Kidney epithelial cell (primary cell): ENCODE measurements at regions not wholly inside any gene's neighbourhood (a gene's known extent, or its start where the extent isn't known, plus 50 kb on each side); places are given as distances from the start of the nearest gene placed in this dataset.
A peak's percentile ranks its signal among the peaks of the same experiment; 100 is the strongest.

Experiments used
- DNase-seq: peaks from one replicate; pipeline ENCODE4 v3.0.0-alpha.2; 2010; ENCODE audit warnings: low read depth
- H3K27me3 ChIP-seq: 2 replicates; pipeline ENCODE4 v1.6.0; 2011; ENCODE audit warnings: low read length; ENCODE audit not compliant: control insufficient read depth, insufficient read depth
- H3K36me3 ChIP-seq: 2 replicates; pipeline ENCODE4 v1.5.1; 2011; ENCODE audit warnings: low read length; ENCODE audit not compliant: control insufficient read depth, insufficient read depth
- H3K4me3 ChIP-seq: 2 replicates; pipeline ENCODE4 v1.5.1; 2011; ENCODE audit warnings: low read depth, mild to moderate bottlenecking, control low read depth, low read length
- TF ChIP-seq, protein P1 (sequence below): IDR thresholded peaks from 2 replicates; pipeline ENCODE4 v1.5.1; 2011; ENCODE audit warnings: mild to moderate bottlenecking, moderate library complexity, low read length, control low read depth, inconsistent platforms; ENCODE audit not compliant: insufficient read depth, poor library complexity, severe bottlenecking

DNA sequence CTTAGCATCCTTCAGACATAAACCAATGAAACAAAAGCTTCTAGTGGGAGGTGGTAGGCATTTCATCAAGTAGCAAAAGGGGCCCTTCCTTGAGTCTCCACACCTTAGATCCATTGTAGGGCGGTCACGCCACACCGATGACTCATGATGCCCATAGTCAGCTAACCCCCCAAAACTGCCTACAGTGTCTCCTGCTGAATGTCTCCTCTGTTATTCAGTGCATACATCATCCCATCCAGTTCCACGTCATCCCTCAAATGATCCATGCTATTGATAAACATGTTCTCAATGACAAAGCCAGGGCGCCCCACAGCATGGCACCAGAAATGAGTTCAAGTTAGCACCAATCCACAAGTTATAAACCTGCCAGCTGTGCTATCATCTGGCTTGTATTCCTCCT, 57.4 kb upstream of the ACKR3 start:
- no peak for DNase-seq
- TF ChIP-seq, protein P1, sequence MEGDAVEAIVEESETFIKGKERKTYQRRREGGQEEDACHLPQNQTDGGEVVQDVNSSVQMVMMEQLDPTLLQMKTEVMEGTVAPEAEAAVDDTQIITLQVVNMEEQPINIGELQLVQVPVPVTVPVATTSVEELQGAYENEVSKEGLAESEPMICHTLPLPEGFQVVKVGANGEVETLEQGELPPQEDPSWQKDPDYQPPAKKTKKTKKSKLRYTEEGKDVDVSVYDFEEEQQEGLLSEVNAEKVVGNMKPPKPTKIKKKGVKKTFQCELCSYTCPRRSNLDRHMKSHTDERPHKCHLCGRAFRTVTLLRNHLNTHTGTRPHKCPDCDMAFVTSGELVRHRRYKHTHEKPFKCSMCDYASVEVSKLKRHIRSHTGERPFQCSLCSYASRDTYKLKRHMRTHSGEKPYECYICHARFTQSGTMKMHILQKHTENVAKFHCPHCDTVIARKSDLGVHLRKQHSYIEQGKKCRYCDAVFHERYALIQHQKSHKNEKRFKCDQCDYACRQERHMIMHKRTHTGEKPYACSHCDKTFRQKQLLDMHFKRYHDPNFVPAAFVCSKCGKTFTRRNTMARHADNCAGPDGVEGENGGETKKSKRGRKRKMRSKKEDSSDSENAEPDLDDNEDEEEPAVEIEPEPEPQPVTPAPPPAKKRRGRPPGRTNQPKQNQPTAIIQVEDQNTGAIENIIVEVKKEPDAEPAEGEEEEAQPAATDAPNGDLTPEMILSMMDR: no peak
- Histone ChIP-seq H3K4me3 (no peak overlapping the region), H3K27me3 (no peaks in the 10 kb centered on the region), H3K36me3 (no peaks in the 10 kb centered on the region)

DNA sequence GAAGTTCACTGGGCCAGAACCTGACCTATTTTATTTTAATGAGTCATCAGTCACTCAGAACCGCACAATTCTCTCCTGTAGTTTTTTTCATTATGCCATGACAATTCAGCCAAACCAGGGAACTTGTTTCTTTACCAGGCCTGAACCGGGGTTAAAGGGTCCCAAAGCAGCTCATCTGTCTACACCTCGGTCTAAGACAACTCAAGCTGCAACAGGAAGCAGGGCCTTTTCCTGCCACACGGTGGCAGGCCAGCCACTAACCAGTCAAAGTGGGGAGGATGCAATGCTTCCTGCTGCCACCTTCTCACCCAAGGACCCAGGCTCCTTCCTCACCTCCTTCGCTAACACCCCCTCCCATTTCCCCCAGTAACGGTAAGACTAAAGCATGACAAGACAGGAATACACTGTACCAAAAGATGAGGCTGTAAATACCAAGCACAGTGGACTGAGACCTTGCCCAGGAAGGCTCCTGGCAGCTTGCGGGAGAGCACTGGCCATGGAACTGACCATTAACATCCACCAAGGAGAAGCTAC, 56.7 kb upstream of the ACKR3 start:
- TF ChIP-seq, protein P1: peak; percentile 76
- peak; percentile 35 for DNase-seq
- H3K36me3 ChIP-seq: no peaks in the 10 kb centered on the region

DNA sequence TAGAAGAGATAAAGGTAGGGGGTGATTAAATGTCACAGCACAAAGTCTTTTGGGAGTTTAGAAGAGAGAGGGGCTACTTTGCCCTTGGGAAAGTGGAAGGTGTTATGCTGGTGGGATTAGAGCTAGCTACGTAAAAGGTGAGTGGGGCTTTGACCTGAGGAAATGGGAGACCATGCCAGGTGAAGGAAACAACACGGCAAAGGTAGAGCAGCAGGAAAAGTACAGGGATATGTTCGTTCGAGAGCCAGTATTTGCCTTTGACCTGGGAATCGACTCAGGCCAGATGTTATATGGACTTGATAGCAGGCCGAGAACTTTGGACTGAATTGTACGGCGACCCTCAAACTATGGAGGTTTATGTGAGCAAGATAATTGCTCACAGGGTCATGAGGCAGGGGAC, 55.7 kb upstream of the ACKR3 start:
- no peak for DNase-seq
- Histone ChIP-seq H3K36me3 (no peaks in the 10 kb centered on the region), H3K4me3 (no peak overlapping the region), H3K27me3 (no peaks in the 10 kb centered on the region)
- TF ChIP-seq, protein P1: no peak

More for the DNA sequence above, 56.7 kb upstream of the ACKR3 start:
- H3K4me3 ChIP-seq: no peak overlapping the region
- H3K27me3 ChIP-seq: no peaks in the 10 kb centered on the region

DNA sequence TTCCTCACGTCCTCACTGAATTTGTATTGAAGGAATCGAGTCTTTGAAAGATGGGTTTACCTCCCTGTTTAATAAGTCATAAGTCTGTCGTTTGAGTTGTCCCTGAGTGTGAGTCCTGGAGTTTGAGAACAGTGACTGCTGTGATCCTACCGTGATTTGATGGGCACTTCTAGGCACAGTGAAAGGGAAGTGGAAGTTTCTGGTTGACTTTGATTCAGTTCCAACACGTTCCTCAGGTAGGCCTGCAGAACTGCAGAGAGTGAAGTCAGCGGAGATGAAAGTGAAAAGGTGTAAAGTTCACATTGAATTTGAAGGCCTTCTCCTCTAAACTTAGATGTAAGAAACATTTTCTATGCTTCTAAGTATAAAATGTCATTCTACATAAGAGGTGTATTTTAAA, 52.9 kb upstream of the ACKR3 start:
- no peak for DNase-seq
- Histone ChIP-seq H3K36me3 (no peaks in the 10 kb centered on the region), H3K4me3 (no peak overlapping the region), H3K27me3 (no peaks in the 10 kb centered on the region)
- TF ChIP-seq, protein P1: no peak

DNA sequence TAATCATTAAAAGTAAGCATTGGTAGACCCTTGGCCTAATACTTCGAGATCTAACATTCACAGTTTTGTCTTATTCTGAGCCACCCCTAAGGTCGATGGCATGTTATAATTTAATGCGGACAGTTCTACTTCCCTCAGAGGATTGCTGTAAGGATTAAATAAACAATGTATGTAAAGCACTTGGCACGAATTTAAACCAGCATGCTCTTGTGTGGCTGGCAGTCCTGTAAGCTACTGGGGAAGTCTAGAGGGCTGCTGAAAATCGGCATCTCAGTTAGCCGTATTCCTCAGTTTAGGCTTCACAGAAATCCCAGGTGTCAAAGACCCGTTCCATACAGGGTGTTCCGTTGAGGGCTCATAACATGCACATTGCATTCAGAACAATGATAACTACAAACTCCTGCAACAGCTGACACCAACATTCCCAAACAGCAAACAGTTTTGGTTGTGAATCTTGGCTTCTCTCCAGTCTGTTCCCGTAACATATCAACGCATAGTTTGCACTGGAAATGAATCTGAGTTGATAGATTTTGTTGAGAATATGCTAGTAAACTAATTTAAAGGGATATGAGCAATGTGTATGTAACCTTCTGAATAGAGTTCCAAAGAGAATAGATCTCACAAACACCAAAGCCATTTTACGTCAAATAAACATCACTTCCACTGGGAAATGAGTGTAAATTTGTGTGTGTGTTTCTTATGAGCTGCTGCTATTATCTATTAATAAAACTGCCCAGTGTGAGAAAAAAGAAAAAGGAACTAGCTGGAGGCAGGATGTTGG, 52.2 kb upstream of the ACKR3 start:
- Histone ChIP-seq H3K4me3 (no peak overlapping the region), H3K27me3 (no peaks in the 10 kb centered on the region), H3K36me3 (no peaks in the 10 kb centered on the region)
- no peak for DNase-seq
- TF ChIP-seq, protein P1: no peak
